IMR-90 (cell line): ENCODE measurements at regions not wholly inside any gene's neighbourhood (a gene's known extent, or its start where the extent isn't known, plus 50 kb on each side); places are given as distances from the start of the nearest gene placed in this dataset.

Source experiments
- ATAC-seq: fragments of 200-7000 bp; cut with Tn5 transposase; 2 replicates; pipeline ENCODE4 v1.9.1; 2020; ENCODE audit warnings: low read depth, mild to moderate bottlenecking, moderate library complexity
- BruUV-seq: library from RNA; stranded (reverse); fragments of 400-500 nt; replicated peaks from 2 replicates; lab custom pipeline; 2021; lab: Mats Ljungman, UMichigan
- CTCF ChIA-PET: fragments of 300-600 bp; formaldehyde crosslinking; extraction: SDS; loops from one replicate; lab custom pipeline; 2021; ENCODE audit warnings: antibody characterized with exemption; lab: Yijun Ruan, JAX
- POLR2A ChIA-PET: fragments of 300-600 bp; sonication (Branson Sonifier 250); formaldehyde crosslinking; loops from one replicate; lab custom pipeline; 2022; ENCODE audit warnings: antibody characterized with exemption; ENCODE audit not compliant: unreplicated experiment; lab: Charles Lee
- DNase-seq: peaks from one replicate; pipeline ENCODE4 v3.0.0; 2013
- H2AFZ ChIP-seq: replicated peaks from 2 replicates; pipeline ENCODE3; 2013; ENCODE audit warnings: low read length, mild to moderate bottlenecking; ENCODE audit not compliant: poor library complexity
- H2AK5ac ChIP-seq: 2 replicates; pipeline ENCODE4 v1.6.1; 2013; ENCODE audit warnings: low read depth, low read length, inconsistent platforms
- H2AK9ac ChIP-seq: replicated peaks from 2 replicates; pipeline ENCODE3; 2013; ENCODE audit warnings: mild to moderate bottlenecking, low read depth, low read length, moderate library complexity; ENCODE audit not compliant: poor library complexity
- H2BK120ac ChIP-seq: 2 replicates; pipeline ENCODE4 v1.6.1; 2013; ENCODE audit warnings: low read depth, low read length, inconsistent platforms
- H2BK15ac ChIP-seq: 3 replicates; pipeline ENCODE4 v1.6.1; 2013; ENCODE audit warnings: low read depth, low read length, inconsistent platforms
- H2BK20ac ChIP-seq: 2 replicates; pipeline ENCODE4 v1.6.1; 2013; ENCODE audit warnings: low read depth, mild to moderate bottlenecking, inconsistent platforms, low read length, moderate library complexity
- H2BK5ac ChIP-seq: 2 replicates; pipeline ENCODE4 v1.6.1; 2013; ENCODE audit warnings: mild to moderate bottlenecking, low read depth, low read length, inconsistent platforms; ENCODE audit not compliant: poor library complexity, severe bottlenecking
- H3K14ac ChIP-seq: replicated peaks from 2 replicates; pipeline ENCODE4 v1.6.1; 2013; ENCODE audit warnings: low read depth, low read length, inconsistent platforms
- H3K18ac ChIP-seq: 2 replicates; pipeline ENCODE4 v1.6.1; 2013; ENCODE audit warnings: low read depth, low read length, control low read depth
- H3K23ac ChIP-seq: 2 replicates; pipeline ENCODE4 v1.6.1; 2013; ENCODE audit warnings: low read depth, low read length, inconsistent platforms
- H3K27ac ChIP-seq: 2 replicates; pipeline ENCODE4 v1.5.1; 2013; ENCODE audit warnings: mild to moderate bottlenecking, control low read depth, low read length; ENCODE audit not compliant: insufficient read depth
- H3K27me3 ChIP-seq: 2 replicates; pipeline ENCODE4 v1.6.1; 2013; ENCODE audit warnings: low read length; ENCODE audit not compliant: control insufficient read depth, insufficient read depth
- H3K36me3 ChIP-seq: 2 replicates; pipeline ENCODE4 v1.6.1; 2013; ENCODE audit warnings: low read length, mixed read lengths; ENCODE audit not compliant: control insufficient read depth, insufficient read depth
- H3K4ac ChIP-seq: 2 replicates; pipeline ENCODE4 v1.6.1; 2013; ENCODE audit warnings: low read depth, low read length, inconsistent platforms
- H3K4me1 ChIP-seq: 2 replicates; pipeline ENCODE4 v1.6.1; 2013; ENCODE audit warnings: low read length, mixed read lengths; ENCODE audit not compliant: control insufficient read depth, insufficient read depth
- H3K4me2 ChIP-seq: 2 replicates; pipeline ENCODE4 v1.6.1; 2013; ENCODE audit warnings: low read depth, mild to moderate bottlenecking, control low read depth, low read length, moderate library complexity
- H3K4me3 ChIP-seq: 2 replicates; pipeline ENCODE4 v1.5.1; 2013; ENCODE audit warnings: low read depth, mild to moderate bottlenecking, control low read depth, low read length, moderate library complexity; ENCODE audit not compliant: insufficient read depth
- H3K56ac ChIP-seq: 2 replicates; pipeline ENCODE4 v1.6.1; 2013; ENCODE audit warnings: low read length, inconsistent platforms; ENCODE audit not compliant: insufficient read depth; ENCODE audit errors: extremely low read depth
- H3K79me1 ChIP-seq, 2 experiments: 2 replicates each; pipeline ENCODE4 v1.6.1; 2013; ENCODE audit warnings: low read length in 2 of 2, inconsistent platforms in 1 of 2, low read depth in 1 of 2
- H3K9ac ChIP-seq: 2 replicates; pipeline ENCODE4 v1.6.1; 2013; ENCODE audit warnings: low read depth, low read length, control low read depth
- H3K9me1 ChIP-seq: 2 replicates; pipeline ENCODE4 v1.6.1; 2013; ENCODE audit warnings: low read length, inconsistent platforms; ENCODE audit not compliant: insufficient read depth
- H3K9me3 ChIP-seq: 2 replicates; pipeline ENCODE4 v1.6.1; 2013; ENCODE audit warnings: low read length; ENCODE audit not compliant: control insufficient read depth, insufficient read depth
- H4K20me1 ChIP-seq: 2 replicates; pipeline ENCODE4 v1.6.1; 2013; ENCODE audit warnings: low read length, inconsistent platforms; ENCODE audit not compliant: insufficient read depth
- H4K5ac ChIP-seq: 2 replicates; pipeline ENCODE4 v1.6.1; 2013; ENCODE audit warnings: mild to moderate bottlenecking, low read depth, low read length, control low read depth
- H4K8ac ChIP-seq, 2 experiments: 2 replicates each; pipeline ENCODE4 v1.6.1; 2013; ENCODE audit warnings: low read depth in 2 of 2, low read length in 2 of 2, control low read depth in 1 of 2, inconsistent platforms in 1 of 2
- H4K91ac ChIP-seq: 2 replicates; pipeline ENCODE4 v1.6.1; 2013; ENCODE audit warnings: low read depth, low read length, inconsistent platforms; ENCODE audit not compliant: insufficient read depth
- CTCF ChIP-seq: conservative IDR thresholded peaks from 2 replicates; pipeline ENCODE4 v1.5.1; 2012; ENCODE audit warnings: mild to moderate bottlenecking, low read depth, low read length, improper control_type of control experiment
- USF2 ChIP-seq: fragments of 150-350 bp; IDR thresholded peaks from 2 replicates; pipeline ENCODE4 v1.6.1; 2017; ENCODE audit warnings: mild to moderate bottlenecking, antibody characterized with exemption, low read length, low read depth
- WGBS, 2 experiments: methylation state at CpG; one replicate each; pipeline versions ENCODE4 v1.1.5 to v1.1.7; 2013; ENCODE audit warnings: missing lambda C conversion rate in 2 of 2; ENCODE audit not compliant: insufficient read length in 1 of 2; ENCODE audit errors: extremely low coverage in 2 of 2; 5-methylcytosine and 5-hydroxymethylcytosine counted together
- dilution Hi-C: fragments of 300-500 bp; cut with HindIII; formaldehyde crosslinking; loops from one replicate; pipeline ENCODE4 v1.14.3; 2018; ENCODE audit warnings: low sequenced_read_pairs; ENCODE audit not compliant: unreplicated experiment
- in situ Hi-C: fragments of 300-500 bp; cut with MboI; formaldehyde crosslinking; loops from 3 replicates; pipeline ENCODE4 v1.14.3; 2019; ENCODE audit warnings: low sequenced_read_pairs, inconsistent platforms, mixed read lengths
- intact Hi-C: fragments of 100-400 bp; cut with micrococcal nuclease; formaldehyde crosslinking; loops from 2 replicates; pipeline ENCODE4 v1.10.0; 2022

- dilution Hi-C loops = no loop called here
- Histone ChIP-seq H4K8ac (no peak overlapping the region), H2BK15ac (no peak overlapping the region), H3K9ac (no peak overlapping the region), H4K5ac (no peak overlapping the region), H2AK9ac (no peak overlapping the region), H3K56ac (no peak overlapping the region), H3K18ac (no peak overlapping the region), H3K36me3 (no peaks in the 10 kb centered on the region), H3K79me1 (no peaks in the 10 kb centered on the region), H3K4me3 (no peak overlapping the region), H2AFZ (no peak overlapping the region), H2BK20ac (no peak overlapping the region), H2BK120ac (no peak overlapping the region), H3K4ac (no peak overlapping the region), H2AK5ac (no peak overlapping the region), H3K9me3 (0 out of 2 replicates have a peak, but pooled peaks cover 4% of the 10 kb centered on the region), H3K27me3 (peaks cover 4% of the 10 kb centered on the region), H3K4me1 (no peaks in the 10 kb centered on the region; the same call in 1 of the 2 replicates), H3K4me2 (no peak overlapping the region), H3K23ac (no peak overlapping the region), H3K14ac (no peak overlapping the region), H4K20me1 (no peaks in the 10 kb centered on the region), H3K9me1 (no peaks in the 10 kb centered on the region), H4K91ac (no peak overlapping the region), H3K27ac (no peak overlapping the region), H2BK5ac (no peak overlapping the region)
- no TSS peak for BruUV-seq
- ChIA-PET POLR2A (interaction anchor here (0.6 kb wide), 2 partner anchors 35 to 316 kb away, joined by 3 to 4 read pairs; no protein-coding TSS in a partner anchor), CTCF (no interaction called here)
- DNase-seq = no peak
- WGBS, 2 experiments = 50% methylated on average over 1 of the region's 4 CpGs; no CpG with 5 or more reads in 1 of the 2 experiments
- in situ Hi-C loops = no loop called here
- no peak for TF ChIP-seq CTCF
- no peak for TF ChIP-seq USF2
- no peak for ATAC-seq
- intact Hi-C loops = loop anchor here (5.0 kb wide), 1 partner anchor 83 kb away; no protein-coding TSS in a partner anchor
These were observed 97.1 kb downstream of the HSPH1 start for GRCh38 chr13:31064636-31065035.
